IMR-90 (cell line): ENCODE measurements at regions not wholly inside any gene's neighbourhood (a gene's known extent, or its start where the extent isn't known, plus 50 kb on each side); places are given as distances from the start of the nearest gene placed in this dataset.

Experiments used
- BHLHE40 ChIP-seq: fragments of 150-350 bp; IDR thresholded peaks from 2 replicates; pipeline ENCODE4 v1.6.1; 2016; ENCODE audit warnings: mild to moderate bottlenecking, low read depth, low read length
- CHD1 ChIP-seq: IDR thresholded peaks from 2 replicates; pipeline ENCODE4 v1.6.1; 2012; ENCODE audit warnings: low read depth, low read length, improper control_type of control experiment
- CTCF ChIP-seq: conservative IDR thresholded peaks from 2 replicates; pipeline ENCODE4 v1.5.1; 2012; ENCODE audit warnings: mild to moderate bottlenecking, low read depth, low read length, improper control_type of control experiment
- MAZ ChIP-seq: IDR thresholded peaks from 2 replicates; pipeline ENCODE4 v1.6.1; 2012; ENCODE audit warnings: low read depth, mild to moderate bottlenecking, low read length, improper control_type of control experiment, moderate library complexity, borderline replicate concordance
- POLR2A ChIP-seq: IDR thresholded peaks from 2 replicates; pipeline ENCODE4 v1.6.1; 2012; ENCODE audit warnings: mild to moderate bottlenecking, low read depth, low read length

DNA sequence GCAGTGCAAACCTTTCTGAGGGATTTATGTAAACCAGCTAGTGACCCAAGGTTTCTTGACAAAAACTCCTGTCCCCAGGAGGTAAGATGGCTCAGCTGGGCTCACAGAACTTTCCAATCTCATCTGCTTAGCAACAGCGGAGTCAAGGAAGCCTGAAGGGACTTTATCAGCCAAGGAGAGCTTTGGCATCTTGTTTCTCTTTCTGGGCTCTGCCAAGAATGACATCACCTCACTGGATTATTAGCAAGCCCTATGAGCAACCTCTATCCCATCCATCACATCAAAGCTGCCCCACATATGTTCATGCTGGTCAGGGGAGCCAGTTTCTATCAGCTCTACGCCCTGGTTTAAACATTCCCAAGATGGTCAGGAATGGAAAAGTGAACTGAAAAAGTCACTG lies 461.3 kb downstream of the ENC1 start:
- TF ChIP-seq POLR2A (no peak), BHLHE40 (no peak), CHD1 (no peak), CTCF (no peak), MAZ (no peak)
